ENCODE measurements at regions not wholly inside any gene's neighbourhood (a gene's known extent, or its start where the extent isn't known, plus 50 kb on each side); places are given as distances from the start of the nearest gene placed in this dataset.

GRCh38 chr2:48137829-48138228, 176.7 kb upstream of the FOXN2 start:
- TF ChIP-seq CTCF (conservative IDR thresholded peaks at IDR 0.05; ENCODE audit: control insufficient read depth, insufficient read depth, low read depth, low read length), result no peak
- H3K4me3 ChIP-seq (ENCODE audit: control insufficient read depth, low read depth, low read length), result no peak overlapping the region
- DNase-seq (ENCODE audit: low read depth), result no peak

GRCh38 chr2:48138898-48139297, 175.6 kb upstream of the FOXN2 start:
- H3K4me3 ChIP-seq (ENCODE audit: control insufficient read depth, low read depth, low read length), result no peak overlapping the region
- no peak for TF ChIP-seq CTCF (conservative IDR thresholded peaks at IDR 0.05; ENCODE audit: control insufficient read depth, insufficient read depth, low read depth, low read length)
- no peak for DNase-seq (ENCODE audit: low read depth)

GRCh38 chr2:48140586-48140985, 173.9 kb upstream of the FOXN2 start:
- DNase-seq (ENCODE audit: low read depth), result no peak
- no peak for TF ChIP-seq CTCF (conservative IDR thresholded peaks at IDR 0.05; ENCODE audit: control insufficient read depth, insufficient read depth, low read depth, low read length)
- H3K4me3 ChIP-seq (ENCODE audit: control insufficient read depth, low read depth, low read length), result no peak overlapping the region

GRCh38 chr2:48144777-48145176, 169.7 kb upstream of the FOXN2 start:
- TF ChIP-seq CTCF (conservative IDR thresholded peaks at IDR 0.05; ENCODE audit: control insufficient read depth, insufficient read depth, low read depth, low read length), result no peak
- H3K4me3 ChIP-seq (ENCODE audit: control insufficient read depth, low read depth, low read length), result no peak overlapping the region
- DNase-seq (ENCODE audit: low read depth), result no peak

- DNase-seq (ENCODE audit: low read depth), result no peak
- H3K4me3 ChIP-seq (ENCODE audit: control insufficient read depth, low read depth, low read length), result no peak overlapping the region
- TF ChIP-seq CTCF (conservative IDR thresholded peaks at IDR 0.05; ENCODE audit: control insufficient read depth, insufficient read depth, low read depth, low read length), result no peak
These were observed 168.5 kb upstream of the FOXN2 start for GRCh38 chr2:48145845-48146452.

- DNase-seq (ENCODE audit: low read depth), result no peak
- no peak for TF ChIP-seq CTCF (conservative IDR thresholded peaks at IDR 0.05; ENCODE audit: control insufficient read depth, insufficient read depth, low read depth, low read length)
- no peak overlapping the region for H3K4me3 ChIP-seq (ENCODE audit: control insufficient read depth, low read depth, low read length)
These were observed 167.9 kb upstream of the FOXN2 start for GRCh38 chr2:48146552-48146951.

- no peak for DNase-seq (ENCODE audit: low read depth)
- TF ChIP-seq CTCF (conservative IDR thresholded peaks at IDR 0.05; ENCODE audit: control insufficient read depth, insufficient read depth, low read depth, low read length), result no peak
These were observed 166.8 kb upstream of the FOXN2 start for GRCh38 chr2:48147719-48148118.

More at GRCh38 chr2:48147719-48148118, 166.8 kb upstream of the FOXN2 start:
- no peak overlapping the region for H3K4me3 ChIP-seq (ENCODE audit: control insufficient read depth, low read depth, low read length)

Data from fibroblast of mammary gland (primary cell).